GM19099 (cell line): ENCODE measurements at regions not wholly inside any gene's neighbourhood (a gene's known extent, or its start where the extent isn't known, plus 50 kb on each side); places are given as distances from the start of the nearest gene placed in this dataset.

Experiments
- POLR2A ChIP-seq: IDR thresholded peaks from 3 replicates; pipeline ENCODE4 v1.6.1; 2011; ENCODE audit warnings: low read depth; ENCODE audit not compliant: insufficient read length; ENCODE audit errors: extremely low read depth

- TF ChIP-seq POLR2A, result no peak
Measured at GRCh38 chrX:1074755-1075154, 137.7 kb downstream of the CRLF2 start.

GRCh38 chrX:1074172-1074571 is 138.3 kb downstream of the CRLF2 start:
- TF ChIP-seq POLR2A, result no peak

GRCh38 chrX:1072637-1073377 is 139.6 kb downstream of the CRLF2 start:
- no peak for TF ChIP-seq POLR2A

- TF ChIP-seq POLR2A, result no peak
Measured at GRCh38 chrX:1071351-1071750, 141.1 kb downstream of the CRLF2 start.

GRCh38 chrX:1062351-1062750 is 150.1 kb downstream of the CRLF2 start:
- no peak for TF ChIP-seq POLR2A

GRCh38 chrX:1060562-1060960 is 151.9 kb downstream of the CRLF2 start:
- TF ChIP-seq POLR2A, result no peak

GRCh38 chrX:1059576-1060561 is 152.6 kb downstream of the CRLF2 start:
- no peak for TF ChIP-seq POLR2A

- TF ChIP-seq POLR2A, result no peak
Measured at GRCh38 chrX:1053072-1053471, 159.4 kb downstream of the CRLF2 start.

- TF ChIP-seq POLR2A, result no peak
Measured at GRCh38 chrX:1052021-1052420, 160.4 kb downstream of the CRLF2 start.

- no peak for TF ChIP-seq POLR2A
Measured at GRCh38 chrX:1051421-1051820, 161.0 kb downstream of the CRLF2 start.

- no peak for TF ChIP-seq POLR2A
Measured at GRCh38 chrX:1045680-1046314, 166.7 kb downstream of the CRLF2 start.

GRCh38 chrX:1041091-1041490 is 171.4 kb downstream of the CRLF2 start:
- no peak for TF ChIP-seq POLR2A

- TF ChIP-seq POLR2A, result no peak
Measured at GRCh38 chrX:1035206-1035605, 177.2 kb downstream of the CRLF2 start.

- TF ChIP-seq POLR2A, result no peak
Measured at GRCh38 chrX:1034717-1035116, 177.7 kb downstream of the CRLF2 start.
